A673 (cell line): ENCODE measurements at regions not wholly inside any gene's neighbourhood (a gene's known extent, or its start where the extent isn't known, plus 50 kb on each side); places are given as distances from the start of the nearest gene placed in this dataset.

Experiments
- EZH2 ChIP-seq: fragments of 200-600 bp; sonication (generic); IDR thresholded peaks from 2 replicates; pipeline ENCODE4 v1.6.1; 2017; ENCODE audit warnings: borderline replicate concordance, low read depth, mild to moderate bottlenecking, mixed read lengths, antibody characterized with exemption, low read length; ENCODE audit not compliant: poor library complexity, severe bottlenecking
- TF ChIP-seq, protein P1 (sequence below): fragments of 300-800, 200-600 bp; sonication (generic); conservative IDR thresholded peaks from 2 replicates; pipeline ENCODE4 v1.5.1; 2017; ENCODE audit warnings: low read depth, mild to moderate bottlenecking, antibody characterized with exemption, low read length, moderate library complexity, mixed read lengths

GRCh38 chr14:100421756-100422470 lies 98.8 kb downstream of the SLC25A47 start:
- TF ChIP-seq, protein P1, sequence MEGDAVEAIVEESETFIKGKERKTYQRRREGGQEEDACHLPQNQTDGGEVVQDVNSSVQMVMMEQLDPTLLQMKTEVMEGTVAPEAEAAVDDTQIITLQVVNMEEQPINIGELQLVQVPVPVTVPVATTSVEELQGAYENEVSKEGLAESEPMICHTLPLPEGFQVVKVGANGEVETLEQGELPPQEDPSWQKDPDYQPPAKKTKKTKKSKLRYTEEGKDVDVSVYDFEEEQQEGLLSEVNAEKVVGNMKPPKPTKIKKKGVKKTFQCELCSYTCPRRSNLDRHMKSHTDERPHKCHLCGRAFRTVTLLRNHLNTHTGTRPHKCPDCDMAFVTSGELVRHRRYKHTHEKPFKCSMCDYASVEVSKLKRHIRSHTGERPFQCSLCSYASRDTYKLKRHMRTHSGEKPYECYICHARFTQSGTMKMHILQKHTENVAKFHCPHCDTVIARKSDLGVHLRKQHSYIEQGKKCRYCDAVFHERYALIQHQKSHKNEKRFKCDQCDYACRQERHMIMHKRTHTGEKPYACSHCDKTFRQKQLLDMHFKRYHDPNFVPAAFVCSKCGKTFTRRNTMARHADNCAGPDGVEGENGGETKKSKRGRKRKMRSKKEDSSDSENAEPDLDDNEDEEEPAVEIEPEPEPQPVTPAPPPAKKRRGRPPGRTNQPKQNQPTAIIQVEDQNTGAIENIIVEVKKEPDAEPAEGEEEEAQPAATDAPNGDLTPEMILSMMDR, result no peak
- TF ChIP-seq EZH2, result no peak
